ENCODE measurements at regions not wholly inside any gene's neighbourhood (a gene's known extent, or its start where the extent isn't known, plus 50 kb on each side); places are given as distances from the start of the nearest gene placed in this dataset.

DNA sequence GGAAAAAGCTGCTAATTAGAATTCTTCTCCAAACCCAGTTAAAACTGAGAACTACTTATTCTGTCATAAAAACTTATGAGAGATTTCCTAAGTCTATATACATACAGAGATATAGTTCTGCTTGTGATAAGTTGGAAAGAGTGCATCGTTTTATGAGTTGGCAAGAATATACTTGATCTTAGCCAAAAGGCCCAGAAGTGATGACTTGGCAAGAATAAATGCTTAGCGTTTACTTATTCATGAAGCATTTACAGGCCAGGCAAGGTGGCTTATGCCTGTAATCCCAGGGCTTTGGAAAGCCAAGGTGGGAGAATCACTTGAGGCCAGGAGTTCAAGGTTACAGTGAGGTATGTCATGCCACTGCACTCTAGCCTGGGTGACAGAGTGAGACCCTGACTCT lies 81.7 kb downstream of the CYB561 start:
- TF ChIP-seq, protein P1, sequence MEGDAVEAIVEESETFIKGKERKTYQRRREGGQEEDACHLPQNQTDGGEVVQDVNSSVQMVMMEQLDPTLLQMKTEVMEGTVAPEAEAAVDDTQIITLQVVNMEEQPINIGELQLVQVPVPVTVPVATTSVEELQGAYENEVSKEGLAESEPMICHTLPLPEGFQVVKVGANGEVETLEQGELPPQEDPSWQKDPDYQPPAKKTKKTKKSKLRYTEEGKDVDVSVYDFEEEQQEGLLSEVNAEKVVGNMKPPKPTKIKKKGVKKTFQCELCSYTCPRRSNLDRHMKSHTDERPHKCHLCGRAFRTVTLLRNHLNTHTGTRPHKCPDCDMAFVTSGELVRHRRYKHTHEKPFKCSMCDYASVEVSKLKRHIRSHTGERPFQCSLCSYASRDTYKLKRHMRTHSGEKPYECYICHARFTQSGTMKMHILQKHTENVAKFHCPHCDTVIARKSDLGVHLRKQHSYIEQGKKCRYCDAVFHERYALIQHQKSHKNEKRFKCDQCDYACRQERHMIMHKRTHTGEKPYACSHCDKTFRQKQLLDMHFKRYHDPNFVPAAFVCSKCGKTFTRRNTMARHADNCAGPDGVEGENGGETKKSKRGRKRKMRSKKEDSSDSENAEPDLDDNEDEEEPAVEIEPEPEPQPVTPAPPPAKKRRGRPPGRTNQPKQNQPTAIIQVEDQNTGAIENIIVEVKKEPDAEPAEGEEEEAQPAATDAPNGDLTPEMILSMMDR (IDR thresholded peaks at IDR 0.05; ENCODE audit: low read length): no peak
- no peak for TF ChIP-seq EZH2 (IDR thresholded peaks at IDR 0.05; ENCODE audit: borderline replicate concordance, low read length)
